ENCODE measurements at regions not wholly inside any gene's neighbourhood (a gene's known extent, or its start where the extent isn't known, plus 50 kb on each side); places are given as distances from the start of the nearest gene placed in this dataset.

DNA sequence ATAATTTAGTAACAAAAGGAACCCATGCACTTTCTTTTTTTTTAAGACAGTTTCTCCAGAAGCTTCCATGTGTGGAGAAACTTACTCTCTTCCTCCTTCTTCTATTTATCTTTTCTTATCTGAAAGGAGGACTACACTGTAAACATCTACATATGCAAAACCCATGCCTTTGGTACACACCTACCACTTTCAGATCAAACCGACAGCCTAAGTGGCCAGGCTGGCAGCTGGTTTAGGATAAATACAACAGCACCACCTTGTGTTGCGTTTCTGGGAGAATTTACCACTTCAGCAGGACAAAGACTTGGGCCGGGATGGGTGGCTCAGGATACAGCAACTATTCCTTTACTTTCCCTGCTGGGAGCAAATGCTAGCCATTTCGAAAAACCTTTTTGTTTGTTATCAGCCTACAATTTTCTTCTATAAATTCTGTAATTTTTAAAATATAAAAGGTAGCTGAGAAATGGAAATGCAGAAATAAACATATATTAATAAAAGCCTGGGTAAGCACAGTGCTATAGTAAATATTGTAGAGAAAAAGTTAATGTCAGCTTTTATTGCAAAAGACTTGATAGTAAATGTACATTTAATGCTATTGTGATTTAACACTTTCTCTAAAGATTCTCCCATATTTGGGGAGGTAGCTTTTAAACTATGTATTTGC, 94.0 kb upstream of the RFC3 start:
- peak; percentile 80 for DNase-seq

- DNase-seq: no peak
These were observed 92.6 kb upstream of the RFC3 start for GRCh38 chr13:33725340-33725739.

DNA sequence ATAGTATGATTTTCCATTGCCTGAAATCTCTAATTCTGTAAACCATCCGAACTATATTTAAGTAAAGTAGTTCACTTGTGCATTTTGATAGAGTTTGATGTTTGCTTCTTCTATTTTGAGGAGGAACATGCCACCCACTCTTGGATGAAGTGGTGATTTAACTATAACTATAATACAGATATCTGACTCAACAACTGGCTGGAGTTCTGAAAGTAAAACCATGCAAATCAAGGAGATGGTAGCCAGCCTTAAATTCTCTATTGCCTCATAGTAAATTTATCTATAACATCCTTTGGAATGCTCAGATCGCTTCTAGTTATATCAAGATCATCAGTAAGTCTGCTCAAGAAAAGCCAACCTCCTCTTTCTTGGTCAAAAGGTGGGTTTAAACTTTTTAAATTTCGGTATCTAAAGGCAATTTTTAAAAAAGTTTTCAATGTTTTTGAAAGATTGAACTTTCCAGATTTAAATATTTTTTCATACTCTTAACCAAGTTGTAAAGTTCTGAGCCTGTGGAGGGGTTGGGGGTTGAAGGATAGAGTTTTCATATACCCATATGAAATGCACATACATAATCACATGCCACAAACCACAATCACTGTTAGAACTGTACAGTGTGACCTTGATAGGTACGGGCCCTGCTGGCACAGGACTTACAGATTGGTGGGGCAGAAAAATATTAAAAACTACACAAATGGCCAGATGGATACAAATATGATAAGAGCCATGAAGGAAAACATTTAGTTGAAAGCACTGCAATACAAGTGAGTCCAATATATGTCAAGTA, 90.5 kb upstream of the RFC3 start:
- no peak for DNase-seq

DNA sequence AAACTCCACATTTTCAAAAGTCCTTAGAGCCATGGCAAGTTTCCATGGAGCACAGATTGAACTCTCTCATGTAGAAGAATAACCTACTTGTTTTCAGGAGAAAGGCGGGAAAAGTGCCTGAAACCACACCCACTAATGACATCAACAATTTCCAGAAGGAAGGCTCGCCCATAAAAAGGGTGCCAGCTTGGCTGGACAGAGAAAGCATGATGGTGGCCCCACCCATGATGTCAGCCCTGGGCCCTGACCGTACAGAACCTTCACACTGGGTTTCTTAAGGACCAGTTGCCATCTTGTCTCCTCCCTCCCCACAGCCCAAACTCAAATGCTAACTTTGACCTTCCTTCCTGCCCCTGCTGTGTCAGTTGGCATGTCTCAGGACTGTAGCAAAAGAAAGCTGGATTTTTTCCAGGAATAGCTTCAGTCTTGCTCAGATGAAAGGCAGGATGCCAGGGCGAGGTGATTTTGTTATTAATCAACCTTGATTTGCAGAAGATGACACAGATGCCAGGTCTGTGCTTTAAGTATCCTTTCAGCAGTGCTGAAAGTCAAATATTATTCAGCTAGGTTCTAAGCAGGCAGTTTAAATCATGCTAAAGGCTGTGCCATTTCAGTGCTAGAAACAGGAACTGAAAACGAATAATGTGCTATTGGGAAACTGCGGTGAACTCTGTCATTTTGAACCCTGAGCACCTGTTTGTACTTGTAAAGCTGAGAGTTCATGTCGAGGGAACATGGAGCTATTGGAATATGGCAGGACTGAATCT, 89.5 kb upstream of the RFC3 start:
- no peak for DNase-seq

- DNase-seq: peak; percentile 12
These were observed 87.8 kb upstream of the RFC3 start for GRCh38 chr13:33730147-33730546.

GRCh38 chr13:33730619-33731018, 87.3 kb upstream of the RFC3 start:
- DNase-seq: no peak

GRCh38 chr13:33735276-33735675, 82.7 kb upstream of the RFC3 start:
- no peak for DNase-seq

DNA sequence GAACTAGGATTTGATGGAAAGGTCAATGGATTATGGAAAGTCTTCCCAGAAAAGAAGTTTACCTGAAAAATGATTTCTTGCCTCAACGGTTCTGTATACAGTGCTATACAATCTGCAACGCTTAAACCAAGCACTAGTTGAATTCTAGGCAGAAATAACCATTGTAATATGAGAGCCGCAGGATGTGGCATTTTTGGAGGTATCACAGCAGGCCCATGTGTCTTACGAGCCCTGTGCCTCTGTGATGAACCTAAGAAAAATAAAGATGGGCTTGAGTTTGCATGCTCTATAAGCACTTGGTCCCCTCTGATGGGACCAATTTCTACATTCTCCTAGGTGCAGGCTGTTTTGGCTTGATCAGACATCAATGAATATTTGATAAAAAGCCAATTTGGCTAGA, 78.7 kb upstream of the RFC3 start:
- DNase-seq: no peak

- no peak for DNase-seq
These were observed 77.8 kb upstream of the RFC3 start for GRCh38 chr13:33740134-33740538.

DNA sequence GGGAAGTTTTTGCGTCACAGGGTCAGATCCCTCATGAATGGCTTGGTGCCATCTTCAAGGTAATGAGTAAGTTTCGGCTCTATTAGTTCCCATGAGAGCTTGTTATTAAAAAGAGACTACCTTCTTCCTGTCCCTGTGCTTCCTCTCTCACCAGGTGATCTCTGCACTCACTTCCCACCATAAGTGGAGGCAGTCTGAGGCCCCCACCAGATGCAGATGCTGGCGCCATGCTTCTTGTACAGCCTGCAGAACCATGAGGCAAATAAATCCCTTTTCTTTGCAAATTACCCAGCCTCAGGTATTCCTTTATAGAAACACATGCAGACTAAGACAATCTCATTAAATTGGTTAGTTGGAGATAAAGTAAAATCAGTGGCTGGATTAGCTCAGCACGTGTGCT, 75.6 kb upstream of the RFC3 start:
- no peak for DNase-seq

GRCh38 chr13:33743438-33744368, 74.2 kb upstream of the RFC3 start:
- DNase-seq: peak; percentile 27

- no peak for DNase-seq
These were observed 73.2 kb upstream of the RFC3 start for GRCh38 chr13:33744589-33745369.

DNA sequence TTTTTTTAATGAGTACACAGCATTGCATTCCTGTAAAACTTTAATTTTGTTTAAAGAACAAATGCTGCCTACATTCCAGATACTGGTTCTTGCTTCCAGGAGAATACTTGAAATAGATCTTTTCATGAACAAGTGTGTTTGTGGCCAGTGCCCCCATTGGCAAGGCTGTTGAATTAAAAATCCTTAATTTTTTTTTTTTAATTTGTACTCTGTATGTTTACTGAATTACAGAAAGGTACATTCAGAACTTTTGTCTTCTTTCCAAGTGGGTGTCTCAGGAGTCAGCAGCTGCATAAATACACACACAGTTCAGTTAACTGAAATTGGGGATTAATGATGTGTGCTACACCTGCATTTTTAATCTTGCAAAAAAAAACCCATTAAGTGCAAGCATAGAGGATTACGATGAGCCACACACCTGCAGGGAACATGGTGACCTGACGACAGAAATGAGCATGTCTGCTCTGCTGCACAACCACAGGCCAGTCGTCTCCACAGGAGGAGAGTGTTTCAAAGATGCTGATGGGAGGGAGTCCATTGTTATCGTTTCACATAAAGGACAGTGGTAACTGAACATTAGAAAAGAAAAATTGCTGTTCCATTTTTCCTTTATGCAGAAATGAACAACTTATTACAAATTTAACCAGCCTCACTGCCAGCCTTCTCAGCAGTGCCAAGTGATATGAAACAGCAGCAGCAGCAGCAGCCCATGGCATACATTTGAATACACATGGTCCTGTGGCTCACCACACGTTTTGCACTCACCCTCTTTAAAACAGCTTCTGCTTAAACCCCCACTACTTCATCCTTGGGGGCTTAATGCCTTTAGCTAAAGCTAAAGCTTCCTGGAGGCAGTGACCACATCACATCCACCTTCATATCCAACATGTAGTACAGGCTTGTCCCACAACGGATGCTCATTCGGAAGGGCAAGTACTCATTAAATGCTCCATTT, 72.3 kb upstream of the RFC3 start:
- DNase-seq: no peak

- no peak for DNase-seq
These were observed 71.1 kb upstream of the RFC3 start for GRCh38 chr13:33746867-33747266.

DNA sequence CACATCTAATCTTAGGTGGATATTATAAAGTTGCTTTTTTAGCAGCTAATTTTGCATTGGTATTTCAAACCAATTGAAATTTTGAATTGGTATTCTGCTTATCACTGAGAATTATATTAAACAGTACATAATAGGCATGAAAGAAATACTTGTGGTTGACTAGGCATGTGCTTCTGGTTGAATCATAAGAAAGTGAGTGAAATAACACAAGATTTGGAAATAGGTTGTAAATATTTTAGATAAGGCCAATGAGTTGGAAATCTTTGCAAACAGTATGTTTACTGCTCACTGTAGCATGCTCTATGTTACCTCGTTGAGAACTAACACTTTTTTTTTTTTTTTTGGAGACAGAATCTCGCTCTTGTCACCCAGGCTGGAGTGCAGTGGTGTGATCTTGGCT, 66.8 kb upstream of the RFC3 start:
- DNase-seq: no peak

- no peak for DNase-seq
These were observed 65.9 kb upstream of the RFC3 start for GRCh38 chr13:33752094-33752493.

GRCh38 chr13:33752597-33752996, 65.4 kb upstream of the RFC3 start:
- DNase-seq: no peak

GRCh38 chr13:33756929-33757328, 61.0 kb upstream of the RFC3 start:
- DNase-seq: no peak

GRCh38 chr13:33757713-33758112, 60.2 kb upstream of the RFC3 start:
- DNase-seq: no peak

DNA sequence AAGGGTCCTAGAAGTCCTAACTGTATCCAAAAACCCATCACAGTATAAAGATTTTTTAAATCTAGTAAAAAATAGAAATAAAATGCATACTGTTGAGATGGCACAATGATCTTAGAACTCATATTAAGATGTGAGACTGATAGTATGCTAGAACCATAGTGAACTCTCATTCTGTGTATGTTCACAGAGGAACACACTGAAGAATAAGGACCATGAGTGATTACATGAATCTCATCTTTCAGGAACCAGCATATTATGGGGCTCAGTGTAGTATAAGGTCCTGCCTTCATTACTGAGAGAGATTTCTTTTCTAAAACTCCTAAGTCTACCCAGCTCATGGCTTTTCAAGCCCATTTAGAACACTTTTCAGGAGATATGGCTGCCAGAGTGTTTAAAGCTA, 59.8 kb upstream of the RFC3 start:
- DNase-seq: no peak

GRCh38 chr13:33761740-33762139, 56.2 kb upstream of the RFC3 start:
- DNase-seq: no peak
